HepG2 (cell line): ENCODE measurements at regions not wholly inside any gene's neighbourhood (a gene's known extent, or its start where the extent isn't known, plus 50 kb on each side); places are given as distances from the start of the nearest gene placed in this dataset.
"Not testable (repeated sequence)": the region's sequence is repeated elsewhere in the genome, so short reads cannot be mapped to it uniquely, and the experiment has no call there.

Experiments used
- BRCA1 ChIP-seq: sonication (generic); formaldehyde crosslinking; IDR thresholded peaks from 2 replicates; pipeline ENCODE4 v1.4.0; 2020; ENCODE audit warnings: missing genetic modification reagents
- CBFB ChIP-seq: sonication (generic); formaldehyde crosslinking; IDR thresholded peaks from 2 replicates; pipeline ENCODE4 v1.4.0; 2020; ENCODE audit warnings: missing genetic modification reagents
- DRAP1 ChIP-seq: IDR thresholded peaks from 2 replicates; pipeline ENCODE4 v1.6.1; 2016; ENCODE audit warnings: missing genetic modification reagents, missing compliant biosample characterization
- POLR2A ChIP-seq, 2 experiments: IDR thresholded peaks; 2 replicates each; pipeline ENCODE4 v1.6.1; 2011; ENCODE audit warnings: low read depth in 2 of 2, low read length in 2 of 2, mild to moderate bottlenecking in 1 of 2, moderate library complexity in 1 of 2; ENCODE audit not compliant: insufficient read depth in 1 of 2
- SALL2 ChIP-seq: sonication (generic); formaldehyde crosslinking; IDR thresholded peaks from 2 replicates; pipeline ENCODE4 v1.8.1; 2023; ENCODE audit warnings: mild to moderate bottlenecking, missing genetic modification reagents, inconsistent platforms
- TCF7L2 ChIP-seq: IDR thresholded peaks from 2 replicates; pipeline ENCODE4 v1.6.1; 2011; ENCODE audit warnings: mild to moderate bottlenecking, low read depth, low read length, moderate library complexity
- USF2 ChIP-seq, 2 experiments: sonication (generic) in 1 of 2; formaldehyde crosslinking in 1 of 2; IDR thresholded peaks; 2 replicates each; pipeline versions ENCODE4 v1.5.1 to v1.6.1; 2011 to 2020; ENCODE audit warnings: borderline replicate concordance in 1 of 2, low read depth in 1 of 2, low read length in 1 of 2, mild to moderate bottlenecking in 1 of 2, missing genetic modification reagents in 1 of 2, moderate library complexity in 1 of 2
- ZBTB7A ChIP-seq: sonication (generic); formaldehyde crosslinking; IDR thresholded peaks from 2 replicates; pipeline ENCODE4 v1.8.0; 2022; ENCODE audit warnings: mild to moderate bottlenecking, missing genetic modification reagents
- ZNF547 ChIP-seq: sonication (generic); formaldehyde crosslinking; IDR thresholded peaks from 2 replicates; pipeline ENCODE4 v1.5.1; 2020; ENCODE audit warnings: mild to moderate bottlenecking, missing genetic modification reagents
- ZNF678 ChIP-seq: sonication (generic); formaldehyde crosslinking; IDR thresholded peaks from 2 replicates; pipeline ENCODE4 v1.4.0; 2020; ENCODE audit warnings: mild to moderate bottlenecking, missing genetic modification reagents

- TF ChIP-seq SALL2; ZBTB7A; ZNF547 (CRISPR knock-in tag); TCF7L2; USF2 (IDR thresholded peaks at IDR 0.05; ENCODE audit: low read depth, low read length); USF2 (CRISPR knock-in tag; IDR thresholded peaks at IDR 0.05; ENCODE audit: borderline replicate concordance); CBFB (CRISPR knock-in tag); POLR2A (IDR thresholded peaks at IDR 0.05; ENCODE audit: insufficient read depth in 1 of 2, low read depth in 2 of 2, low read length in 2 of 2); DRAP1 (CRISPR knock-in tag); BRCA1 (CRISPR knock-in tag); ZNF678 (CRISPR knock-in tag): not testable (repeated sequence)
Observed at GRCh38 chr2:144903045-144903444, 383.1 kb upstream of the ZEB2 start.
